Fibroblast of the aortic adventitia (primary cell): ENCODE measurements at regions not wholly inside any gene's neighbourhood (a gene's known extent, or its start where the extent isn't known, plus 50 kb on each side); places are given as distances from the start of the nearest gene placed in this dataset.

Source experiments
- DNase-seq: peaks from one replicate; pipeline ENCODE4 v3.0.0-alpha.2; 2010; ENCODE audit warnings: low read depth
- H3K4me3 ChIP-seq: 2 replicates; pipeline ENCODE4 v1.5.1; 2011; ENCODE audit warnings: low read depth, mild to moderate bottlenecking, control low read depth, low read length, moderate library complexity
- CTCF ChIP-seq: IDR thresholded peaks from 2 replicates; pipeline ENCODE4 v1.5.1; 2011; ENCODE audit warnings: mild to moderate bottlenecking, low read length, control low read depth, inconsistent platforms; ENCODE audit not compliant: insufficient read depth

GRCh38 chr3:168612671-168613070 lies 516.9 kb upstream of the GOLIM4 start:
- no peak for DNase-seq
- no peak overlapping the region for H3K4me3 ChIP-seq
- no peak for TF ChIP-seq CTCF

GRCh38 chr3:168611826-168612225 lies 516.1 kb upstream of the GOLIM4 start:
- TF ChIP-seq CTCF, result no peak
- H3K4me3 ChIP-seq, result no peak overlapping the region
- no peak for DNase-seq

- H3K4me3 ChIP-seq, result no peak overlapping the region
- DNase-seq, result no peak
- no peak for TF ChIP-seq CTCF
Observed at GRCh38 chr3:168608926-168609325, 513.2 kb upstream of the GOLIM4 start.

- no peak for DNase-seq
- no peak overlapping the region for H3K4me3 ChIP-seq
- no peak for TF ChIP-seq CTCF
Observed at GRCh38 chr3:168604767-168605166, 509.0 kb upstream of the GOLIM4 start.

- TF ChIP-seq CTCF, result no peak
- H3K4me3 ChIP-seq, result no peak overlapping the region
- no peak for DNase-seq
Observed at GRCh38 chr3:168598250-168598649, 502.5 kb upstream of the GOLIM4 start.

GRCh38 chr3:168596175-168596823 lies 500.6 kb upstream of the GOLIM4 start:
- TF ChIP-seq CTCF, result no peak
- DNase-seq, result no peak
- H3K4me3 ChIP-seq, result no peak overlapping the region

- no peak overlapping the region for H3K4me3 ChIP-seq
- no peak for TF ChIP-seq CTCF
- no peak for DNase-seq
Observed at GRCh38 chr3:168591587-168591986, 495.9 kb upstream of the GOLIM4 start.
